ENCODE measurements at regions not wholly inside any gene's neighbourhood (a gene's known extent, or its start where the extent isn't known, plus 50 kb on each side); places are given as distances from the start of the nearest gene placed in this dataset.
A peak's percentile ranks its signal among the peaks of the same experiment; 100 is the strongest.

DNA sequence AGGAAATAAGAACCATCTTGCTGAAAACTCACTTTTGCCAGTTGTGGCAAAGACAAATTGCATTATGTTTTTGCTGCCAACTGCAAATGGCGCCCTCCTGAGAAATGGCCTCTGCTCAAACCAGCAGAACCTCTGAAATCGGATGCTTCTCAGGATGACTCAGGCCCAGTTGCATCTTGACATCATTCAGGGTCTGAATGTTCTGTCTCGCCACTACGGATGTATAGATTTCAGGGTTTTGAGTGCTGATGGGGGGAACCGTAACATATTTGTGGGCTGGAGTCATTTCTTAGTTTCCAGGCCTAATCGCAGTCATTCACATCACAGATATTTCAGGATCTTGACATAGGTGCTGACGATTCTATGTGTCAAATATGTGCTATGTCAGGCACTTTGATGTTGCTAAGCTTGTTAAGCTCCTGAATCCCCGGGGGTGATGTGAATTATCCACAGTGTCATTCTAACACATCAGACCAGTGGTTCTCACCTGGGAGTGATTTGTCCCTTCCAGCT lies 207.1 kb downstream of the NFATC2 start:
- H3K4me3 ChIP-seq (ENCODE audit: low read length): no peak overlapping the region
- TF ChIP-seq, protein P1, sequence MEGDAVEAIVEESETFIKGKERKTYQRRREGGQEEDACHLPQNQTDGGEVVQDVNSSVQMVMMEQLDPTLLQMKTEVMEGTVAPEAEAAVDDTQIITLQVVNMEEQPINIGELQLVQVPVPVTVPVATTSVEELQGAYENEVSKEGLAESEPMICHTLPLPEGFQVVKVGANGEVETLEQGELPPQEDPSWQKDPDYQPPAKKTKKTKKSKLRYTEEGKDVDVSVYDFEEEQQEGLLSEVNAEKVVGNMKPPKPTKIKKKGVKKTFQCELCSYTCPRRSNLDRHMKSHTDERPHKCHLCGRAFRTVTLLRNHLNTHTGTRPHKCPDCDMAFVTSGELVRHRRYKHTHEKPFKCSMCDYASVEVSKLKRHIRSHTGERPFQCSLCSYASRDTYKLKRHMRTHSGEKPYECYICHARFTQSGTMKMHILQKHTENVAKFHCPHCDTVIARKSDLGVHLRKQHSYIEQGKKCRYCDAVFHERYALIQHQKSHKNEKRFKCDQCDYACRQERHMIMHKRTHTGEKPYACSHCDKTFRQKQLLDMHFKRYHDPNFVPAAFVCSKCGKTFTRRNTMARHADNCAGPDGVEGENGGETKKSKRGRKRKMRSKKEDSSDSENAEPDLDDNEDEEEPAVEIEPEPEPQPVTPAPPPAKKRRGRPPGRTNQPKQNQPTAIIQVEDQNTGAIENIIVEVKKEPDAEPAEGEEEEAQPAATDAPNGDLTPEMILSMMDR (conservative IDR thresholded peaks at IDR 0.05; ENCODE audit: low read depth, low read length): no peak
- peak; percentile 87 for DNase-seq (ENCODE audit: low read depth)

DNA sequence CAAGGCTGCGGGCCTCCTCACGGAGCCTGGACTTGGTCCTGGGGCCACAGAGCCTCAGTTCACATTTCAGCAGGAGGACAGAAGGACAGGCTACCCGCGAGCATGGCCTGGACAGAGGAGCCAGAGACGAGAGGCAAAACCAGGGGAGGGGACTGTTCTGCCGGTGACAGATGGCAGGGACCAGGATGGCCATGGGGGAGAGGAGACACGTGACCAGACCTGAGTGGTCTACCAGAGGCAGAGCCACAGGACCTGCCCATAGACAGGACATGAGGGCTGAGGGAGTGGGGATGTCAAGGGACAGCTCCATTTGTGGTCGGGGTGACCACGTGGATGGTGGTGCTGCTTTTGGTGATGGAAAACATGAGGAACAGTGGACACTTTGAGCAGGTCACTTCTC lies 207.9 kb downstream of the NFATC2 start:
- TF ChIP-seq, protein P1 (conservative IDR thresholded peaks at IDR 0.05; ENCODE audit: low read depth, low read length): no peak
- no peak for DNase-seq (ENCODE audit: low read depth)
- no peak overlapping the region for H3K4me3 ChIP-seq (ENCODE audit: low read length)

DNA sequence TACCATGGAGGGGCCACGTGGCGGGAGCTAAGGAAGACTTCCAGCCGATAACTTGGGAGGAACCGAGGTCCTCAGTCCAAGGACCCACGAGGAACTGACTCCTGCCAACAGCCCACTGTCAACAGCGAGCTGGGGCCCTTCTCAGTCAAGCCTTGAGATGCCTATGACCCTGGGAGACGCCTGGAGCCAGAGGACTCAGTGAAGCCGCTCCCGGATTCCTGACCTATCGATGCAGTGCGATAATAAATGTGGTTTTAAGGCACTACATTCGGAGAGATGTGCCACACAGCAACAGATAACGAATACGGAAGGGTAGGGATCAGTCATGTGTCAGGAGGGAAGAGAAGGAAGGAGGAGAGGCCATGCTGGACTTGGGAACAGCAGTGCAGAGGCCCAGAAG lies 208.5 kb downstream of the NFATC2 start:
- no peak for DNase-seq (ENCODE audit: low read depth)
- no peak overlapping the region for H3K4me3 ChIP-seq (ENCODE audit: low read length)
- TF ChIP-seq, protein P1 (conservative IDR thresholded peaks at IDR 0.05; ENCODE audit: low read depth, low read length): no peak

DNA sequence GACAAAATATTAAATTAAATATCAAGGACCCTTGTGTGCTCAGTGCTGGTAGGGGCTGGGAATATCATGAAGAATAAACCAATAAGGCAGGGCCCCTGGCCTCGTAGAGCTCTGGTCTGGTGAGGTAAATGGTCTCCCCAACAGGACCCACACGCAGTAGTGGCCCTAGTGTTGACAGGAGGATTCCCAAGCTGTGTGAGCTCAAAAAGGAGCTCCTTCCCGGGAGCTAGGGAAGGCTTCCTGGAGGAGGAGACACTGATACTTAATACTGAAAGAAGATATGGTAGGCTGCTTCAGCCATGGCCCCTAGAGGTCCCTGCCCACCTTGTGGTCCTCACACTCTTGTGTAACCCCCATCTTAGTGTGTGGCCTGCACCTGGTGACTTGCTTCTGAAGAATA lies 209.1 kb downstream of the NFATC2 start:
- TF ChIP-seq, protein P1 (conservative IDR thresholded peaks at IDR 0.05; ENCODE audit: low read depth, low read length): no peak
- no peak overlapping the region for H3K4me3 ChIP-seq (ENCODE audit: low read length)
- DNase-seq (ENCODE audit: low read depth): no peak

DNA sequence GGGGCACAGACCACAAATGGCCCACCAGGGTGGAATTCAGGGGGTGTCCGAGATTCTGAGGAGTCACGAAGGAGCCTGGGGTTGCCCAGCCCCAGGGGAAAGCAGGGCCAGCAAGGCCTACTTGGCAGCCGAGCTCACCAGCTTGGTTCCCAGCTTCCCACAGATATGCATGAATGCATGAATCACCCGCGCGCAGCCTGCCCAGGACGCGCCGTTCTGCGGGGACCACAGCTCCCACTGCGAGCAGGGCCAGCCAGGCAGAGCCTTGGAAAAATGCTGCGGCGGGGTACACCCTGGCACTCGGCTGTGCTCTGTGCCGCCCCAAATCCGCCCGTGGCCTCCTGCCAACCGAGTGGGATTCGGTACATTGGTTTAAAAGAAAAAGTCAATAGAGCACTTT lies 211.0 kb downstream of the NFATC2 start:
- no peak overlapping the region for H3K4me3 ChIP-seq (ENCODE audit: low read length)
- TF ChIP-seq, protein P1 (conservative IDR thresholded peaks at IDR 0.05; ENCODE audit: low read depth, low read length): no peak
- no peak for DNase-seq (ENCODE audit: low read depth)

DNA sequence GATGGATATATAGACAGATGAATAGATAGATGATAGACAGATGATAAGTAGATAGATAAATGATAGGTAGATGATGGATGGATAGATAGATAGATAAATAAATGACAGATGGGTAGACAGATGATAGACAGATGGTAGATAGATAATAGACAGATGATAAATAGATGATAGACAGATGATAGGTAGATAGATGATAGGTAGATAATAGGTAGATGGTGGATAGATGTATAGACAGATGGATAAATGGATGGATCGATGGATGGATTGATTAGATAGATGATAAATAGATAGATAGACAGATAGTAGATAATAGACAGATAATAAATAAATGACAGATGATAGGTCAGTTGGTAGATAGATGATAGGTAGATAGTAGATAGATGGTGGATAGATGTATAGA lies 212.7 kb downstream of the NFATC2 start:
- TF ChIP-seq, protein P1 (conservative IDR thresholded peaks at IDR 0.05; ENCODE audit: low read depth, low read length): no peak
- no peak for DNase-seq (ENCODE audit: low read depth)
- no peak overlapping the region for H3K4me3 ChIP-seq (ENCODE audit: low read length)

DNA sequence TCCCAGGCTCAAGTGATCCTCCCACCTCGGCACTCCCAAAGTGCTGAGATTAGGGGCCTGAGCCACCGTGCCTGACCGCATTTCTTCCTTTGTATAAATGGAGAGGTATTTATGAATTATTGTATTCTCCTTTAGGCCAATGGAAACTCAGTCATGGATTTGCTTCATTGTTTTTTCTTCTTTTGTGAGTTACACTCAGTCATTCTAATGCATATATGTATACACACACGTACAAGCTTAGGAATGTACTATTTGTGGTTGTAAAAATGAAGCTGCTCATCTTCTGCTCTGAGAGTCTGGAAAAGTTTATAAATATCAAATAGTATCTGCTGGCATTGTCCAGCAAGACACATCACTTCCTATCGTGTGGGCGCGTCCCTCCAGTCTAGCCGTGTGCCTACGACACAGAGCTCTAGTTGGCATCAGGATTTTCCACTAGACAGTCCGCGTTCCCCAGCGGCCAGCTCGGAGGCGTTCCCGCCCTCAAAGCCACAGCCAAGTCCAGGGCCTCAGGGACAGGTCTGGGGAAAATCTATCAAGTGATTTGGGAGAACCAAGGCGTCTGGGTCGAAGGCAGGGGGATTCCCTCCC lies 215.2 kb downstream of the NFATC2 start:
- DNase-seq (ENCODE audit: low read depth): no peak
- TF ChIP-seq, protein P1 (conservative IDR thresholded peaks at IDR 0.05; ENCODE audit: low read depth, low read length): no peak
- no peak overlapping the region for H3K4me3 ChIP-seq (ENCODE audit: low read length)

Measured in retinal pigment epithelial cell (primary cell).